ENCODE measurements at regions not wholly inside any gene's neighbourhood (a gene's known extent, or its start where the extent isn't known, plus 50 kb on each side); places are given as distances from the start of the nearest gene placed in this dataset.

GRCh38 chr14:83007641-83008225 is 1474.1 kb upstream of the SEL1L start:
- TF ChIP-seq CTCF (IDR thresholded peaks at IDR 0.05; ENCODE audit: poor library complexity) (no peak), EZH2 (IDR thresholded peaks at IDR 0.05; ENCODE audit: borderline replicate concordance) (no peak)
